ENCODE measurements at regions not wholly inside any gene's neighbourhood (a gene's known extent, or its start where the extent isn't known, plus 50 kb on each side); places are given as distances from the start of the nearest gene placed in this dataset.
A peak's percentile ranks its signal among the peaks of the same experiment; 100 is the strongest.

GRCh38 chr1:14520514-14521163, 77.8 kb upstream of the KAZN start (continued):
- TF ChIP-seq NR2F1 (CRISPR knock-in tag; IDR thresholded peaks at IDR 0.05) (no peak), ZNF318 (CRISPR knock-in tag; IDR thresholded peaks at IDR 0.05) (no peak), IRF2 (CRISPR knock-in tag; IDR thresholded peaks at IDR 0.05) (no peak)

- Histone ChIP-seq H3K9ac (ENCODE audit: insufficient read depth, low read depth, low read length) (no peak overlapping the region), H4K20me1 (ENCODE audit: insufficient read depth, low read length) (no peaks in the 10 kb centered on the region), H3K27ac (ENCODE audit: extremely low read length, insufficient read depth, low read length) (no peak overlapping the region), H3K4me3 (replicated peaks in 1 of 3; ENCODE audit: insufficient read depth in 1 of 3, low read depth in 2 of 3, low read length in 3 of 3) (no peak overlapping the region), H3K79me2 (ENCODE audit: insufficient read depth, low read length) (no peaks in the 10 kb centered on the region), H3K9me3 (ENCODE audit: low read length) (no peaks in the 10 kb centered on the region), H3K36me3 (replicated peaks in 1 of 2; ENCODE audit: control insufficient read depth in 1 of 2, insufficient read depth in 2 of 2, low read length in 2 of 2) (no peaks in the 10 kb centered on the region), H3K4me2 (ENCODE audit: low read depth, low read length) (no peak overlapping the region), H3K4me1 (ENCODE audit: insufficient read depth, low read length) (no peaks in the 10 kb centered on the region), H3K27me3 (ENCODE audit: control insufficient read depth in 1 of 2, insufficient read depth in 2 of 2, low read length in 2 of 2) (peaks cover 1 to 15% of the 10 kb centered on the region in 2 experiments; a peak in 3 of 5 replicates), H2AFZ (ENCODE audit: low read length) (no peak overlapping the region)
- CTCF ChIA-PET (ENCODE audit: low intra/inter-chr PET ratio, low total read pairs), result no interaction called here
- TF ChIP-seq ZNF367 (CRISPR knock-in tag; IDR thresholded peaks at IDR 0.05; ENCODE audit: borderline replicate concordance) (no peak), MAFK (conservative IDR thresholded peaks at IDR 0.05 in 1 of 2, IDR thresholded peaks at IDR 0.05 in 1 of 2; ENCODE audit: low read length in 2 of 2) (0 out of 4 replicates have a peak, but pooled peaks of 1 of the 2 experiments have one; percentile 6)
- ATAC-seq (no peak), FAIRE-seq (no peak), DNase-seq (ENCODE audit: low spot score) (no peak)
- no TSS peak for BruUV-seq (replicated peaks)
- in situ Hi-C loops (cut with HindIII; ENCODE audit: extremely low pct_ligation_motif_present, low pct_unique_long_range_greater_than_20kb) (no loop called here), intact Hi-C loops (cut with micrococcal nuclease; ENCODE audit: unreplicated experiment) (no loop called here)
- 11% methylated on average over 6 of the region's 6 CpGs for WGBS (ENCODE audit: low lambda C conversion rate)
- POLR2A ChIA-PET, result no interaction called here
Measured at GRCh38 chr1:14521622-14522021, 76.9 kb upstream of the KAZN start.
